ENCODE measurements at regions not wholly inside any gene's neighbourhood (a gene's known extent, or its start where the extent isn't known, plus 50 kb on each side); places are given as distances from the start of the nearest gene placed in this dataset.

GRCh38 chr2:239804161-239805042 is 220.7 kb downstream of the NDUFA10 start:
- TF ChIP-seq MAX (IDR thresholded peaks at IDR 0.05; ENCODE audit: low read depth, low read length), result no peak
- TF ChIP-seq SMC3 (IDR thresholded peaks at IDR 0.05; ENCODE audit: borderline replicate concordance, low read length), result no peak
- TF ChIP-seq, protein P1, sequence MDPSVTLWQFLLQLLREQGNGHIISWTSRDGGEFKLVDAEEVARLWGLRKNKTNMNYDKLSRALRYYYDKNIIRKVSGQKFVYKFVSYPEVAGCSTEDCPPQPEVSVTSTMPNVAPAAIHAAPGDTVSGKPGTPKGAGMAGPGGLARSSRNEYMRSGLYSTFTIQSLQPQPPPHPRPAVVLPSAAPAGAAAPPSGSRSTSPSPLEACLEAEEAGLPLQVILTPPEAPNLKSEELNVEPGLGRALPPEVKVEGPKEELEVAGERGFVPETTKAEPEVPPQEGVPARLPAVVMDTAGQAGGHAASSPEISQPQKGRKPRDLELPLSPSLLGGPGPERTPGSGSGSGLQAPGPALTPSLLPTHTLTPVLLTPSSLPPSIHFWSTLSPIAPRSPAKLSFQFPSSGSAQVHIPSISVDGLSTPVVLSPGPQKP (IDR thresholded peaks at IDR 0.05; ENCODE audit: low read depth, low read length), result no peak
- TF ChIP-seq, protein P2, sequence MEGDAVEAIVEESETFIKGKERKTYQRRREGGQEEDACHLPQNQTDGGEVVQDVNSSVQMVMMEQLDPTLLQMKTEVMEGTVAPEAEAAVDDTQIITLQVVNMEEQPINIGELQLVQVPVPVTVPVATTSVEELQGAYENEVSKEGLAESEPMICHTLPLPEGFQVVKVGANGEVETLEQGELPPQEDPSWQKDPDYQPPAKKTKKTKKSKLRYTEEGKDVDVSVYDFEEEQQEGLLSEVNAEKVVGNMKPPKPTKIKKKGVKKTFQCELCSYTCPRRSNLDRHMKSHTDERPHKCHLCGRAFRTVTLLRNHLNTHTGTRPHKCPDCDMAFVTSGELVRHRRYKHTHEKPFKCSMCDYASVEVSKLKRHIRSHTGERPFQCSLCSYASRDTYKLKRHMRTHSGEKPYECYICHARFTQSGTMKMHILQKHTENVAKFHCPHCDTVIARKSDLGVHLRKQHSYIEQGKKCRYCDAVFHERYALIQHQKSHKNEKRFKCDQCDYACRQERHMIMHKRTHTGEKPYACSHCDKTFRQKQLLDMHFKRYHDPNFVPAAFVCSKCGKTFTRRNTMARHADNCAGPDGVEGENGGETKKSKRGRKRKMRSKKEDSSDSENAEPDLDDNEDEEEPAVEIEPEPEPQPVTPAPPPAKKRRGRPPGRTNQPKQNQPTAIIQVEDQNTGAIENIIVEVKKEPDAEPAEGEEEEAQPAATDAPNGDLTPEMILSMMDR (IDR thresholded peaks at IDR 0.05 in 2 of 3, conservative IDR thresholded peaks at IDR 0.05 in 1 of 3; ENCODE audit: control insufficient read depth in 2 of 3, extremely low read depth in 1 of 3, insufficient read depth in 1 of 3, low read depth in 3 of 3, low read length in 3 of 3), result no peak
- no peak for TF ChIP-seq RBBP5 (conservative IDR thresholded peaks at IDR 0.05)
- TF ChIP-seq POLR2A (IDR thresholded peaks at IDR 0.05; ENCODE audit: low read depth, low read length), result no peak
- TF ChIP-seq MXI1 (IDR thresholded peaks at IDR 0.05; ENCODE audit: low read depth, low read length), result no peak
- TF ChIP-seq CBX5 (IDR thresholded peaks at IDR 0.05; ENCODE audit: low read depth), result no peak
- no peak for TF ChIP-seq ZBTB40 (IDR thresholded peaks at IDR 0.05; ENCODE audit: borderline replicate concordance)
- no peak for TF ChIP-seq SIN3A (IDR thresholded peaks at IDR 0.05; ENCODE audit: low read depth, low read length)

Data from GM12878 (cell line).